MCF 10A (cell line): ENCODE measurements at regions not wholly inside any gene's neighbourhood (a gene's known extent, or its start where the extent isn't known, plus 50 kb on each side); places are given as distances from the start of the nearest gene placed in this dataset.

Experiments used
- BruUV-seq: library from RNA; stranded (reverse); fragments of 400-500 nt; replicated peaks from 2 replicates; lab custom pipeline; 2021; lab: Mats Ljungman, UMichigan
- CTCF ChIA-PET: fragments of 300-600 bp; sonication (Branson Sonifier 250); formaldehyde crosslinking; extraction: SDS; loops from one replicate; lab custom pipeline; 2021; ENCODE audit warnings: antibody characterized with exemption, inconsistent platforms; lab: Yijun Ruan, JAX
- POLR2A ChIA-PET: fragments of 300-600, 350-650 bp; sonication (Branson Sonifier 250); formaldehyde crosslinking; extraction: SDS; loops from one replicate; lab custom pipeline; 2020; ENCODE audit warnings: antibody characterized with exemption, inconsistent platforms; lab: Yijun Ruan, JAX
- DNase-seq: peaks from one replicate; pipeline ENCODE4 v3.0.0-alpha.2; 2018; ENCODE audit not compliant: unreplicated experiment
- H3K27ac Mint-ChIP-seq: one replicate; pipeline ENCODE4 v1.8.0; 2022; ENCODE audit warnings: mild to moderate bottlenecking, low read depth, mixed read lengths; ENCODE audit not compliant: unreplicated experiment
- H3K27me3 Mint-ChIP-seq: one replicate; pipeline ENCODE4 v1.8.0; 2022; ENCODE audit warnings: mixed read lengths; ENCODE audit not compliant: insufficient read depth, unreplicated experiment
- H3K36me3 Mint-ChIP-seq: one replicate; pipeline ENCODE4 v1.8.0; 2022; ENCODE audit warnings: mild to moderate bottlenecking, moderate library complexity, mixed read lengths; ENCODE audit not compliant: insufficient read depth, unreplicated experiment
- H3K4me1 Mint-ChIP-seq: one replicate; pipeline ENCODE4 v1.8.0; 2022; ENCODE audit warnings: mixed read lengths; ENCODE audit not compliant: insufficient read depth, unreplicated experiment
- H3K4me3 Mint-ChIP-seq: one replicate; pipeline ENCODE4 v1.8.0; 2022; ENCODE audit warnings: mild to moderate bottlenecking, moderate library complexity, mixed read lengths; ENCODE audit not compliant: unreplicated experiment
- H3K9me3 Mint-ChIP-seq: one replicate; pipeline ENCODE4 v1.8.0; 2022; ENCODE audit warnings: mixed read lengths; ENCODE audit not compliant: unreplicated experiment
- CTCF ChIP-seq: fragments of 200-600 bp; IDR thresholded peaks from one replicate; pipeline ENCODE4 v1.8.0; 2022; ENCODE audit warnings: antibody characterized with exemption, mild to moderate bottlenecking; ENCODE audit not compliant: unreplicated experiment
- intact Hi-C: fragments of 100-400 bp; cut with micrococcal nuclease; formaldehyde crosslinking; loops from 2 replicates; pipeline ENCODE4 v1.14.1; 2022

GRCh38 chr7:13447637-13448036, 541.8 kb downstream of the ETV1 start:
- BruUV-seq: no TSS peak
- no peak for TF ChIP-seq CTCF
- ChIA-PET POLR2A (no interaction called here), CTCF (no interaction called here)
- peaks cover 8% of the 10 kb centered on the region for H3K9me3 Mint-ChIP-seq
- no peaks in the 10 kb centered on the region for H3K4me1 Mint-ChIP-seq
- no peak overlapping the region for H3K4me3 Mint-ChIP-seq
- DNase-seq: no peak
- peaks cover 11% of the 10 kb centered on the region for H3K27me3 Mint-ChIP-seq
- intact Hi-C loops: no loop called here
- H3K27ac Mint-ChIP-seq: no peak overlapping the region
- H3K36me3 Mint-ChIP-seq: no peaks in the 10 kb centered on the region

DNA sequence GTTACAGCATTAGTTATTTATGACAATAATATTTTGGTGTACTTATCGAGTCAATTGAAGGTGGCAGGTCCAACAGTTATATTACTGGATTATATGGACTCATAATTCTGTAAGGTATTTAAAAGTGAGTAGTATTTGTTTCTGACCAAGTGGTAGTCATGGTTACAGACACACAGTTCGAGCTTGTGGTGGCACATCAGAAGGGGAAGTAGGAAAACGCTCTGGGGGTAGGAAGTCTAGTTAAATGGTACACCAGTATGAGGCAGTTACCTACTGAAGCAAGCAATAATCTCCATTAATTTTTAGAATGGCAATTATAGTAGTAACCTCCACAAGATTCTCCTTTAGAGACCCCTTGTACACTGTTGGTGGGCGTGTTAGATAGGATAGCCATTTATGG, 541.2 kb downstream of the ETV1 start:
- Mint-ChIP-seq H3K27ac (no peak overlapping the region), H3K36me3 (no peaks in the 10 kb centered on the region), H3K9me3 (peaks cover 8% of the 10 kb centered on the region), H3K4me1 (no peaks in the 10 kb centered on the region), H3K27me3 (peaks cover 11% of the 10 kb centered on the region), H3K4me3 (no peak overlapping the region)
- TF ChIP-seq CTCF: no peak
- CTCF ChIA-PET: no interaction called here
- no TSS peak for BruUV-seq
- POLR2A ChIA-PET: no interaction called here
- no peak for DNase-seq
- intact Hi-C loops: no loop called here

- Mint-ChIP-seq H3K27me3 (peaks cover 11% of the 10 kb centered on the region), H3K4me1 (no peaks in the 10 kb centered on the region), H3K4me3 (no peak overlapping the region), H3K27ac (no peak overlapping the region), H3K36me3 (no peaks in the 10 kb centered on the region), H3K9me3 (peaks cover 8% of the 10 kb centered on the region)
- POLR2A ChIA-PET: no interaction called here
- CTCF ChIA-PET: no interaction called here
- DNase-seq: no peak
- no peak for TF ChIP-seq CTCF
- BruUV-seq: no TSS peak
- intact Hi-C loops: no loop called here
These were observed 540.0 kb downstream of the ETV1 start for GRCh38 chr7:13449460-13449859.

DNA sequence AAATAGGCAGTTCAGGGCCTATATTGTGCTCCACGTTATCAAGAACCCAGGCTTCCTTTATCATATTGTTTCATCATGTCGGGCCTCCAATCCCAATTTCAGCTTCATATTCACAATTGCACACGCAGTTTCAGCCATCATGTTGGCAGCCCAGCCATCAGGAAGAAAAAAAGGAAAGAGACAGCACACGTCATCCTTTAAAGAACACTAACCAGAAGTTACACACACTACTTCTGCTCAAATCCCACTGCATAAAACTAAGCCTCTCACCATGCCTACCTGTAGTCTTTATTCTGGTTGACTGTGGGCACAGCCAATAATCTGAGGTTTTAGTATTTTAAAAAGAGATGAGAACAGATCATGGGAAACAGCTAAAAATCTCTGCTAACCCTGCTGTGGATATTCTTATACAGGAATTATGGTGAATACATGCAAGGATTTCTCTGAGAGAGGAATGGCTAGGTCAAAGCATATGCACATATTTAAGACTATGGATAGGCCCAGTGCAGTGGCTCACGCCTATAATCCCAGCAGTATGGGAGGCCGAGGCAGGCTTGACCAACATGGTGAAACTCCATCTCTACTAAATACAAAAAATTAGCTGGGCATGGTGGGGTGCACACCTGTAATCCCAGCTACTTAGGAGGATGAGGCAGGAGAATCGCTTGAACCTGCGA, 534.4 kb downstream of the ETV1 start:
- ChIA-PET POLR2A (no interaction called here), CTCF (interaction anchor here (1.3 kb wide), 1 partner anchor 9 kb away, joined by 3 read pairs; no protein-coding TSS in a partner anchor)
- DNase-seq: no peak
- H3K27me3 Mint-ChIP-seq: no peaks in the 10 kb centered on the region
- H3K27ac Mint-ChIP-seq: no peak overlapping the region
- H3K36me3 Mint-ChIP-seq: no peaks in the 10 kb centered on the region
- TF ChIP-seq CTCF: no peak
- no TSS peak for BruUV-seq
- H3K4me3 Mint-ChIP-seq: no peak overlapping the region
- intact Hi-C loops: no loop called here
- H3K9me3 Mint-ChIP-seq: peaks cover 8% of the 10 kb centered on the region
- no peaks in the 10 kb centered on the region for H3K4me1 Mint-ChIP-seq
